SK-N-SH (cell line): ENCODE measurements at regions not wholly inside any gene's neighbourhood (a gene's known extent, or its start where the extent isn't known, plus 50 kb on each side); places are given as distances from the start of the nearest gene placed in this dataset.

Experiments used
- CTCF ChIA-PET: fragments of 300-600, 350-600 bp; formaldehyde crosslinking; extraction: SDS; loops from one replicate; lab custom pipeline; 2021; lab: Yijun Ruan, JAX
- POLR2A ChIA-PET: fragments of 350-600 bp; sonication (Branson Sonifier 250); formaldehyde crosslinking; extraction: SDS; loops from one replicate; lab custom pipeline; 2020; ENCODE audit warnings: antibody characterized with exemption, inconsistent platforms; lab: Yijun Ruan, JAX
- DNase-seq: peaks from one replicate; pipeline ENCODE4 v3.0.0; 2012
- H2AFZ ChIP-seq: fragments of 200-600 bp; sonication (generic); 2 replicates; pipeline ENCODE4 v1.8.1; 2016; ENCODE audit warnings: antibody characterized with exemption, mild to moderate bottlenecking, low read depth
- H3F3A ChIP-seq: fragments of 200-600 bp; sonication (generic); replicated peaks from 2 replicates; pipeline ENCODE3; 2016; ENCODE audit warnings: antibody characterized with exemption, mild to moderate bottlenecking; ENCODE audit not compliant: insufficient read depth
- H3K27ac ChIP-seq, 2 experiments: fragments of 200-500 bp in 1 of 2; fragments of 200-600 bp in 1 of 2; sonication (Bioruptor generic) in 1 of 2; sonication (generic), shearing (Covaris generic) in 1 of 2; 2 replicates each; pipeline versions ENCODE4 v1.5.1 to v1.6.1; 2014 to 2016; ENCODE audit warnings: low read depth in 2 of 2, inconsistent platforms in 1 of 2, low read length in 1 of 2, mild to moderate bottlenecking in 1 of 2, mixed read lengths in 1 of 2
- H3K27me3 ChIP-seq: fragments of 200-600 bp; sonication (generic), shearing (Covaris generic); 2 replicates; pipeline ENCODE4 v1.6.1; 2016; ENCODE audit warnings: mixed run types; ENCODE audit not compliant: insufficient read depth
- H3K36me3 ChIP-seq, 2 experiments: fragments of 200-500 bp in 1 of 2; fragments of 200-600 bp in 1 of 2; sonication (Bioruptor generic) in 1 of 2; sonication (generic) in 1 of 2; replicated peaks in 1 of 2; 2 replicates each; pipeline versions ENCODE3 to v1.5.1; 2014 to 2016; ENCODE audit warnings: low read length in 1 of 2, mild to moderate bottlenecking in 1 of 2; ENCODE audit not compliant: insufficient read depth in 2 of 2, control insufficient read depth in 1 of 2
- H3K4me1 ChIP-seq, 2 experiments: fragments of 200-500 bp in 1 of 2; fragments of 200-600 bp in 1 of 2; sonication (Bioruptor generic) in 1 of 2; sonication (generic), shearing (Covaris generic) in 1 of 2; 2 replicates each; pipeline versions ENCODE4 v1.5.1 to v1.6.1; 2014 to 2016; ENCODE audit warnings: low read depth in 1 of 2, low read length in 1 of 2, mixed run types in 1 of 2; ENCODE audit not compliant: insufficient read depth in 2 of 2, control insufficient read depth in 1 of 2
- H3K4me2 ChIP-seq: fragments of 200-600 bp; sonication (generic), shearing (Covaris generic); 2 replicates; pipeline ENCODE4 v1.6.1; 2017; ENCODE audit warnings: mixed run types
- H3K4me3 ChIP-seq, 2 experiments: fragments of 200-500 bp in 1 of 2; fragments of 200-600 bp in 1 of 2; sonication (Bioruptor generic) in 1 of 2; sonication (generic), shearing (Covaris generic) in 1 of 2; 2 replicates each; pipeline versions ENCODE4 v1.5.1 to v1.8.1; 2014 to 2016; ENCODE audit warnings: low read depth in 2 of 2, inconsistent platforms in 1 of 2, low read length in 1 of 2, mild to moderate bottlenecking in 1 of 2, mixed read lengths in 1 of 2, moderate library complexity in 1 of 2
- H3K79me2 ChIP-seq: fragments of 200-600 bp; sonication (generic); 2 replicates; pipeline ENCODE4 v1.8.1; 2017; ENCODE audit warnings: mild to moderate bottlenecking; ENCODE audit not compliant: insufficient read depth
- H3K9ac ChIP-seq: fragments of 200-600 bp; sonication (generic); 2 replicates; pipeline ENCODE4 v1.6.1; 2017; ENCODE audit warnings: mixed run types
- H3K9me2 ChIP-seq: fragments of 200-600 bp; sonication (generic); 2 replicates; pipeline ENCODE4 v1.6.1; 2017; ENCODE audit warnings: mixed run types
- H3K9me3 ChIP-seq: fragments of 200-600 bp; sonication (generic); 2 replicates; pipeline ENCODE4 v1.6.1; 2017; ENCODE audit warnings: mixed run types, mild to moderate bottlenecking, moderate library complexity
- H4K20me1 ChIP-seq: fragments of 200-600 bp; sonication (generic); 2 replicates; pipeline ENCODE4 v1.6.1; 2017; ENCODE audit warnings: mild to moderate bottlenecking, mixed run types; ENCODE audit not compliant: insufficient read depth
- CHD2 ChIP-seq: fragments of 150-350 bp; IDR thresholded peaks from 2 replicates; pipeline ENCODE4 v1.6.1; 2018; ENCODE audit warnings: low read length; ENCODE audit not compliant: partially characterized antibody
- EP300 ChIP-seq, 2 experiments: IDR thresholded peaks; 2 replicates each; pipeline versions ENCODE4 v1.4.0 to v1.6.1; 2012; ENCODE audit warnings: borderline replicate concordance in 1 of 2, low read depth in 1 of 2, low read length in 1 of 2
- EZH2phosphoT487 ChIP-seq: fragments of 200-600 bp; sonication (generic); IDR thresholded peaks from 2 replicates; pipeline ENCODE4 v1.6.1; 2017; ENCODE audit warnings: low read depth, mixed run types, mild to moderate bottlenecking, antibody characterized with exemption, moderate library complexity, borderline replicate concordance
- FOSL2 ChIP-seq: IDR thresholded peaks from 2 replicates; pipeline ENCODE4 v1.4.0; 2012; ENCODE audit warnings: low read depth, mild to moderate bottlenecking, moderate library complexity, borderline replicate concordance
- FOXJ3 ChIP-seq: sonication (generic); formaldehyde crosslinking; IDR thresholded peaks from 2 replicates; pipeline ENCODE4 v1.5.1; 2020; ENCODE audit warnings: mild to moderate bottlenecking, missing genetic modification reagents
- FOXM1 ChIP-seq: IDR thresholded peaks from 2 replicates; pipeline ENCODE4 v1.4.0; 2012; ENCODE audit warnings: low read depth, mild to moderate bottlenecking
- GATA2 ChIP-seq: sonication (generic); formaldehyde crosslinking; IDR thresholded peaks from 2 replicates; pipeline ENCODE4 v1.5.0; 2020; ENCODE audit warnings: mild to moderate bottlenecking, missing genetic modification reagents
- JUND ChIP-seq: IDR thresholded peaks from 2 replicates; pipeline ENCODE4 v1.4.0; 2012
- MEF2A ChIP-seq: IDR thresholded peaks from 2 replicates; pipeline ENCODE4 v1.4.0; 2012; ENCODE audit warnings: low read depth, borderline replicate concordance
- MXI1 ChIP-seq: IDR thresholded peaks from 2 replicates; pipeline ENCODE4 v1.6.1; 2012; ENCODE audit warnings: mild to moderate bottlenecking, low read depth, low read length, improper control_type of control experiment
- NFIC ChIP-seq: IDR thresholded peaks from 2 replicates; pipeline ENCODE4 v1.4.0; 2012; ENCODE audit warnings: borderline replicate concordance
- NRF1 ChIP-seq: IDR thresholded peaks from 2 replicates; pipeline ENCODE4 v1.6.1; 2012; ENCODE audit warnings: low read depth, mild to moderate bottlenecking, low read length
- RAD21 ChIP-seq: IDR thresholded peaks from 2 replicates; pipeline ENCODE4 v1.6.1; 2012; ENCODE audit warnings: mild to moderate bottlenecking, low read length
- RCOR1 ChIP-seq: fragments of 150-350 bp; IDR thresholded peaks from 2 replicates; pipeline ENCODE4 v1.6.1; 2017; ENCODE audit warnings: antibody characterized with exemption, low read length
- SIN3A ChIP-seq: IDR thresholded peaks from 2 replicates; pipeline ENCODE4 v1.6.1; 2012; ENCODE audit warnings: low read depth, mild to moderate bottlenecking, low read length, moderate library complexity, borderline replicate concordance
- SMC3 ChIP-seq: IDR thresholded peaks from 2 replicates; pipeline ENCODE4 v1.6.1; 2012; ENCODE audit warnings: low read depth, low read length, improper control_type of control experiment
- TCF12 ChIP-seq: IDR thresholded peaks from 2 replicates; pipeline ENCODE4 v1.4.0; 2012
- YY1 ChIP-seq: IDR thresholded peaks from 2 replicates; pipeline ENCODE4 v1.4.0; 2012; ENCODE audit warnings: low read depth, mild to moderate bottlenecking
- TF ChIP-seq, protein P1 (sequence below): IDR thresholded peaks from 2 replicates; pipeline ENCODE4 v1.4.0; 2012; ENCODE audit warnings: low read depth
- TF ChIP-seq, protein P2 (sequence below): IDR thresholded peaks from 2 replicates; pipeline ENCODE4; 2012
- TF ChIP-seq, protein P3 (sequence below): IDR thresholded peaks from 2 replicates; pipeline ENCODE4 v1.6.1; 2012; ENCODE audit warnings: mild to moderate bottlenecking, low read depth, low read length, moderate library complexity

DNA sequence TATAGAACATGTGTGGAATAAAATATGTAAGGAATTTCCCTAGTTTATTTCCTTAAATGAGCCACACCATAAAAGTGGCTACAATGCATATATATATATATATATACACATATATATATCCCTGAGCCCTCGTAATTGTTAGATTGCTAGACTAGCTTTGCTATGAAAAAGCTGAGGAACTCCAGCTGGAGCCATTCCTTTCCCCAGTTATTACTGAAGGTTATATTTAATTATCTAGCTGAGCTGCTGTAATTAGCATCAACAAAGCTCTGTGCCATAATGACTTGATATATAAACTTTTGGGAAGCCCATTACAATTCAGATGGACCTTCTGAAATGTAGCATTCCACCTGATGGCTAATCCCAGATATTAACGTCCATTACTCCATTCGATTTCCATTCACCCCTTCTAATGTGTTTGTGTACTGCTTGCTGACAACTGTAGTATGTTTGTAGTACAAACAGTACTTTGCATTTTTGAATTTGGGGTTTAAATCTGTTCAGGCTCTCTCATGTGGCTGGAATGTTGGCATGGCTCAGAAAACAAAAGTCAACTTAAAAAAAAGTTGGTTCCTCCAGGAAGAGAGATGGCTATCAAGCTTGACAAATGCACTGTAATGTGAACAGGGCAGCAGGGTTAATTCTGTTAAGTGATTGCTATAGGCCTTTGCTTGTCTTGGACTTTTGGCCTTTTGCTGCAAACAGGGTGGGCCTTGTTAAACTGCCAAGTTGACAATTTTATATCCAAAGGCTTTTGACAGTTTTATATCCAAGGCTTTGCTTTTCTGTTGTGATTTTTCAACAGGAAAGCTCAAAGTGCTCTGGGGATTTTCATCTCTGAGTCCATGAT lies 170.0 kb downstream of the LTN1 start (continued):
- TF ChIP-seq CHD2 (no peak), TCF12 (peak; percentile 97), NFIC (peak; percentile 99)
- TF ChIP-seq, protein P1, sequence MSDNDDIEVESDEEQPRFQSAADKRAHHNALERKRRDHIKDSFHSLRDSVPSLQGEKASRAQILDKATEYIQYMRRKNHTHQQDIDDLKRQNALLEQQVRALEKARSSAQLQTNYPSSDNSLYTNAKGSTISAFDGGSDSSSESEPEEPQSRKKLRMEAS: peak; percentile 65; the same call in 1 of the 2 replicates

DNA sequence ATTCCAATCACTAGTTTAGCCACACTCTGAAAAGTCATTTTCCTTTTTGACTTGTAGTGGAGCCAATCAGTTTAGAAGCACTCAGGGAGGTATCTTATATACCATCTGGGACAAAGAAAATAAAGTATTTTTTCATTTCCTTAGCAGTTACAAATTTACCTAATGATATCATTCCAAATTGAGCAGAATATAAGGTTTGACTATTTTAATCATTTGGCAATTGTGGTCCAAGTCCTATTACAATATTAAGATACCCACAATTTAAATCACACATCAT lies 170.6 kb downstream of the LTN1 start:
- Histone ChIP-seq H2AFZ (no peak overlapping the region), H4K20me1 (no peaks in the 10 kb centered on the region), H3K4me3 (no peak overlapping the region), H3K79me2 (no peaks in the 10 kb centered on the region), H3K9ac (no peak overlapping the region), H3K9me3 (no peaks in the 10 kb centered on the region), H3K27ac (peak overlapping the region; percentile 84 to 93), H3K4me1 (peaks cover 26 to 27% of the 10 kb centered on the region in 2 experiments), H3K27me3 (no peaks in the 10 kb centered on the region), H3K9me2 (no peaks in the 10 kb centered on the region), H3F3A (peaks cover 32% of the 10 kb centered on the region), H3K36me3 (no peaks in the 10 kb centered on the region), H3K4me2 (peak overlapping the region; percentile 71; the same call in 1 of the 2 replicates)
- TF ChIP-seq FOXJ3 (CRISPR knock-in tag) (no peak), MEF2A (0 out of 2 replicates have a peak, but pooled peaks have one; percentile 31), YY1 (no peak), JUND (peak; percentile 20; the same call in 1 of the 2 replicates), EP300 (IDR thresholded peaks at IDR 0.05; ENCODE audit: borderline replicate concordance in 1 of 2, low read depth in 1 of 2, low read length in 1 of 2) (peak; percentile 12 to 68; a peak in 1 of 4 replicates), NRF1 (no peak), RCOR1 (no peak), SMC3 (no peak), CHD2 (no peak), FOSL2 (no peak), MXI1 (no peak), NFIC (peak; percentile 61), TCF12 (peak; percentile 39), EZH2phosphoT487 (no peak), GATA2 (no peak), RAD21 (no peak), SIN3A (no peak), FOXM1 (peak; percentile 54; the same call in 1 of the 2 replicates)
- TF ChIP-seq, protein P1: no peak
- TF ChIP-seq, protein P2, sequence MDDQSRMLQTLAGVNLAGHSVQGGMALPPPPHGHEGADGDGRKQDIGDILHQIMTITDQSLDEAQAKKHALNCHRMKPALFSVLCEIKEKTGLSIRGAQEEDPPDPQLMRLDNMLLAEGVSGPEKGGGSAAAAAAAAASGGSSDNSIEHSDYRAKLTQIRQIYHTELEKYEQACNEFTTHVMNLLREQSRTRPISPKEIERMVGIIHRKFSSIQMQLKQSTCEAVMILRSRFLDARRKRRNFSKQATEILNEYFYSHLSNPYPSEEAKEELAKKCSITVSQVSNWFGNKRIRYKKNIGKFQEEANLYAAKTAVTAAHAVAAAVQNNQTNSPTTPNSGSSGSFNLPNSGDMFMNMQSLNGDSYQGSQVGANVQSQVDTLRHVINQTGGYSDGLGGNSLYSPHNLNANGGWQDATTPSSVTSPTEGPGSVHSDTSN: 0 out of 2 replicates have a peak, but pooled peaks have one; percentile 43
- TF ChIP-seq, protein P3, sequence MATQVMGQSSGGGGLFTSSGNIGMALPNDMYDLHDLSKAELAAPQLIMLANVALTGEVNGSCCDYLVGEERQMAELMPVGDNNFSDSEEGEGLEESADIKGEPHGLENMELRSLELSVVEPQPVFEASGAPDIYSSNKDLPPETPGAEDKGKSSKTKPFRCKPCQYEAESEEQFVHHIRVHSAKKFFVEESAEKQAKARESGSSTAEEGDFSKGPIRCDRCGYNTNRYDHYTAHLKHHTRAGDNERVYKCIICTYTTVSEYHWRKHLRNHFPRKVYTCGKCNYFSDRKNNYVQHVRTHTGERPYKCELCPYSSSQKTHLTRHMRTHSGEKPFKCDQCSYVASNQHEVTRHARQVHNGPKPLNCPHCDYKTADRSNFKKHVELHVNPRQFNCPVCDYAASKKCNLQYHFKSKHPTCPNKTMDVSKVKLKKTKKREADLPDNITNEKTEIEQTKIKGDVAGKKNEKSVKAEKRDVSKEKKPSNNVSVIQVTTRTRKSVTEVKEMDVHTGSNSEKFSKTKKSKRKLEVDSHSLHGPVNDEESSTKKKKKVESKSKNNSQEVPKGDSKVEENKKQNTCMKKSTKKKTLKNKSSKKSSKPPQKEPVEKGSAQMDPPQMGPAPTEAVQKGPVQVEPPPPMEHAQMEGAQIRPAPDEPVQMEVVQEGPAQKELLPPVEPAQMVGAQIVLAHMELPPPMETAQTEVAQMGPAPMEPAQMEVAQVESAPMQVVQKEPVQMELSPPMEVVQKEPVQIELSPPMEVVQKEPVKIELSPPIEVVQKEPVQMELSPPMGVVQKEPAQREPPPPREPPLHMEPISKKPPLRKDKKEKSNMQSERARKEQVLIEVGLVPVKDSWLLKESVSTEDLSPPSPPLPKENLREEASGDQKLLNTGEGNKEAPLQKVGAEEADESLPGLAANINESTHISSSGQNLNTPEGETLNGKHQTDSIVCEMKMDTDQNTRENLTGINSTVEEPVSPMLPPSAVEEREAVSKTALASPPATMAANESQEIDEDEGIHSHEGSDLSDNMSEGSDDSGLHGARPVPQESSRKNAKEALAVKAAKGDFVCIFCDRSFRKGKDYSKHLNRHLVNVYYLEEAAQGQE: no peak
- DNase-seq: no peak
- ChIA-PET CTCF (interaction anchor here (1.0 kb wide), 2 partner anchors 9 to 61 kb away, joined by 3 read pairs; no protein-coding TSS in a partner anchor), POLR2A (no interaction called here)
